Neural cell (in vitro differentiated cells): ENCODE measurements at regions not wholly inside any gene's neighbourhood (a gene's known extent, or its start where the extent isn't known, plus 50 kb on each side); places are given as distances from the start of the nearest gene placed in this dataset.

ENCODE experiments used
- H2AFZ ChIP-seq: fragments of 200-600, 300-800 bp; sonication (generic), shearing (Covaris generic); 2 replicates; pipeline ENCODE4 v1.6.0; 2014; ENCODE audit warnings: low read depth, mild to moderate bottlenecking, antibody characterized with exemption, low read length, moderate library complexity
- H3F3A ChIP-seq: fragments of 200-600 bp; shearing (Covaris generic); 2 replicates; pipeline ENCODE4 v1.6.1; 2016; ENCODE audit warnings: mild to moderate bottlenecking, moderate library complexity, mixed read lengths, antibody characterized with exemption, low read length; ENCODE audit not compliant: insufficient read depth, poor library complexity, severe bottlenecking
- H3K27ac ChIP-seq: fragments of 200-600, 300-800 bp; sonication (generic), shearing (Covaris generic); 2 replicates; pipeline ENCODE4 v1.5.1; 2014; ENCODE audit warnings: mild to moderate bottlenecking, low read length, moderate library complexity
- H3K27me3 ChIP-seq: fragments of 300-800, 200-600 bp; sonication (generic), shearing (Covaris generic); 2 replicates; pipeline ENCODE4 v1.6.0; 2014; ENCODE audit warnings: mild to moderate bottlenecking, low read depth, low read length, moderate library complexity; ENCODE audit not compliant: insufficient read depth
- H3K36me3 ChIP-seq: fragments of 300-800, 200-600 bp; sonication (generic), shearing (Covaris generic); 2 replicates; pipeline ENCODE4 v1.5.1; 2014; ENCODE audit warnings: mild to moderate bottlenecking, antibody characterized with exemption, low read length, moderate library complexity; ENCODE audit not compliant: insufficient read depth
- H3K4me2 ChIP-seq: fragments of 300-800, 200-600 bp; sonication (generic), shearing (Covaris generic); 2 replicates; pipeline ENCODE4 v1.6.0; 2014; ENCODE audit warnings: mild to moderate bottlenecking, low read length
- H3K4me3 ChIP-seq: fragments of 300-800, 200-600 bp; sonication (generic), shearing (Covaris generic); 2 replicates; pipeline ENCODE4 v1.5.1; 2014; ENCODE audit warnings: mild to moderate bottlenecking, low read length, moderate library complexity
- H3K79me2 ChIP-seq: fragments of 200-600 bp; shearing (Covaris generic); replicated peaks from 2 replicates; pipeline ENCODE4 v1.6.0; 2014; ENCODE audit warnings: mild to moderate bottlenecking, low read length, moderate library complexity; ENCODE audit not compliant: insufficient read depth
- H3K9ac ChIP-seq: fragments of 300-800, 200-600 bp; sonication (generic), shearing (Covaris generic); 2 replicates; pipeline ENCODE4 v1.6.1; 2016; ENCODE audit warnings: mild to moderate bottlenecking, low read length, mixed read lengths
- H3K9me2 ChIP-seq: fragments of 200-600 bp; shearing (Covaris generic); 2 replicates; pipeline ENCODE4 v1.6.1; 2016; ENCODE audit warnings: mild to moderate bottlenecking, low read length, mixed read lengths; ENCODE audit not compliant: insufficient read depth
- H3K9me3 ChIP-seq: fragments of 200-600, 300-800 bp; sonication (generic), shearing (Covaris generic); 2 replicates; pipeline ENCODE4 v1.6.1; 2016; ENCODE audit warnings: mild to moderate bottlenecking, mixed run types, low read length, moderate library complexity, mixed read lengths
- H4K20me1 ChIP-seq: fragments of 200-600 bp; shearing (Covaris generic); 2 replicates; pipeline ENCODE4 v1.6.1; 2016; ENCODE audit warnings: mild to moderate bottlenecking, mixed run types; ENCODE audit not compliant: insufficient read depth
- CTCF ChIP-seq: fragments of 450-650 bp; IDR thresholded peaks from 2 replicates; pipeline ENCODE4 v1.5.1; 2014; ENCODE audit warnings: antibody characterized with exemption, mild to moderate bottlenecking, moderate library complexity; ENCODE audit not compliant: poor library complexity, severe bottlenecking
- EP300 ChIP-seq: fragments of 450-650 bp; conservative IDR thresholded peaks from 2 replicates; pipeline ENCODE4 v1.6.1; 2014; ENCODE audit warnings: antibody characterized with exemption, mild to moderate bottlenecking, moderate library complexity; ENCODE audit not compliant: poor library complexity, severe bottlenecking
- EZH2 ChIP-seq: fragments of 200-600, 300-800 bp; shearing (Covaris generic), sonication (generic); IDR thresholded peaks from 2 replicates; pipeline ENCODE4 v1.6.1; 2014; ENCODE audit warnings: antibody characterized with exemption, low read length, borderline replicate concordance, mild to moderate bottlenecking; ENCODE audit not compliant: insufficient read depth, poor library complexity, severe bottlenecking
- MXI1 ChIP-seq: fragments of 450-650 bp; conservative IDR thresholded peaks from 2 replicates; pipeline ENCODE4 v1.6.1; 2014; ENCODE audit warnings: antibody characterized with exemption, mild to moderate bottlenecking; ENCODE audit not compliant: poor library complexity, severe bottlenecking
- POLR2AphosphoS5 ChIP-seq: IDR thresholded peaks from 2 replicates; pipeline ENCODE4 v1.6.1; 2012
- RAD21 ChIP-seq: fragments of 450-650 bp; conservative IDR thresholded peaks from 2 replicates; pipeline ENCODE4 v1.6.1; 2014; ENCODE audit warnings: antibody characterized with exemption, mild to moderate bottlenecking, moderate library complexity
- REST ChIP-seq: IDR thresholded peaks from 2 replicates; pipeline ENCODE4 v1.6.1; 2012; ENCODE audit warnings: borderline replicate concordance
- SMC3 ChIP-seq: fragments of 450-650 bp; conservative IDR thresholded peaks from 2 replicates; pipeline ENCODE4 v1.6.1; 2014; ENCODE audit warnings: antibody characterized with exemption, mild to moderate bottlenecking, moderate library complexity; ENCODE audit not compliant: poor library complexity
- TAF1 ChIP-seq: IDR thresholded peaks from 2 replicates; pipeline ENCODE4 v1.6.1; 2012; ENCODE audit warnings: low read depth

- TF ChIP-seq SMC3 (no peak), POLR2AphosphoS5 (no peak), TAF1 (no peak), RAD21 (no peak), MXI1 (no peak), CTCF (no peak), EP300 (no peak), REST (no peak), EZH2 (no peak)
- Histone ChIP-seq H3K9me3 (no peaks in the 10 kb centered on the region), H4K20me1 (no peaks in the 10 kb centered on the region), H3K9me2 (no peaks in the 10 kb centered on the region), H3F3A (no peaks in the 10 kb centered on the region), H3K79me2 (no peaks in the 10 kb centered on the region), H3K4me2 (no peak overlapping the region), H3K36me3 (no peaks in the 10 kb centered on the region), H3K9ac (no peak overlapping the region), H3K4me3 (no peak overlapping the region), H2AFZ (no peak overlapping the region), H3K27me3 (no peaks in the 10 kb centered on the region), H3K27ac (no peak overlapping the region)
These were observed 424.4 kb downstream of the TCERG1L start for GRCh38 chr10:130887170-130887569.

- no peaks in the 10 kb centered on the region for H4K20me1 ChIP-seq
- H3K9ac ChIP-seq = no peak overlapping the region
These were observed 423.0 kb downstream of the TCERG1L start for GRCh38 chr10:130888493-130888892.

More at GRCh38 chr10:130888493-130888892, 423.0 kb downstream of the TCERG1L start:
- H3K27ac ChIP-seq = no peak overlapping the region
- H3K36me3 ChIP-seq = no peaks in the 10 kb centered on the region
- H3K9me2 ChIP-seq = no peaks in the 10 kb centered on the region
- H3K4me2 ChIP-seq = no peak overlapping the region
- H3F3A ChIP-seq = no peaks in the 10 kb centered on the region
- no peaks in the 10 kb centered on the region for H3K9me3 ChIP-seq
- no peaks in the 10 kb centered on the region for H3K79me2 ChIP-seq
- H3K4me3 ChIP-seq = no peak overlapping the region
- no peaks in the 10 kb centered on the region for H3K27me3 ChIP-seq
- H2AFZ ChIP-seq = no peak overlapping the region
- TF ChIP-seq RAD21 = no peak
- TF ChIP-seq CTCF = no peak
- TF ChIP-seq EP300 = no peak
- no peak for TF ChIP-seq MXI1
- TF ChIP-seq SMC3 = no peak
- TF ChIP-seq EZH2 = no peak
- no peak for TF ChIP-seq TAF1
- no peak for TF ChIP-seq POLR2AphosphoS5
- no peak for TF ChIP-seq REST
